ENCODE measurements at regions not wholly inside any gene's neighbourhood (a gene's known extent, or its start where the extent isn't known, plus 50 kb on each side); places are given as distances from the start of the nearest gene placed in this dataset.

DNA sequence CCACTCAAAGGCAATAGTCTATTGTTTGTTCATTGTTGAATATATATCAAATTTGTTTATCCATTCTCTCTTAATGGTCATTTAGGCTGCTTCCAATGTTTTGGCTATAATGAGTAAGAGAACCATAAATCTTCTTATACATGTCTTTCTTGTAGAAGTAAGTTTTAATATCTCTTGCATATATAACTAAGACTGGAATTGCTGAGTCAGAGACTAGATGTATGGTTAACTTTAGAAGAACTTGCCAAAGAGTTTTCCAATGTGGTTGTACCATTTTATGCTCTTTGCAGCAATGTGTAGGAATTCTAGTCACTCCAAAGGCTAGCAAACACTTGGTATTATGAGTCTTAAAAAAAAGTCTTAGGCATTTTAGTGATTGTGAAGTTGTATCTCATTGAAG lies 610.0 kb upstream of the GCFC2 start:
- DNase-seq (ENCODE audit: low read depth in 3 of 3): no peak

DNA sequence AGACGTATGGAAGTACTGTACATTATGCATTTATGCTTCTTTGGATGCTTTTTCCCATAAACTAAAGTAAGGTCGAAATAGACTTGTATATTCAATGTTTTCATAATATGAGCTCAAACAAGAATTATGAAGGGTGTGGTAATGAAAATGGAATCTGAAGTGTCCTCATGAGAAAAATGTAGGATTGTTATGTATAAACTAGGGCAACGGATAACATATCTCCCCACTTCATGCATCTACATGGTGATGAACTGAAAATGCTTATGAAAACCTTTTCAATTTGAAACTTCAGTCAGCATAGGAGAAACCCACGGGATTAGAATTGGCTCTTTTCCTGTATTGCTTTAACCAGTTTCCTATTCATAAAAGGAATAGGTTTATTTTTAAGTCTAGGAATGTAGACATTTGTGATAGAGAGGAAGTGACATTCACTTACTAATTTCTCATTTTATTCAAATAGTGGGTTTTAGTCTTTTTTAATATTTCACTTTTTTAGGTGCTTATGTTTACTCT lies 608.2 kb upstream of the GCFC2 start:
- no peak for DNase-seq (ENCODE audit: low read depth in 3 of 3)

DNA sequence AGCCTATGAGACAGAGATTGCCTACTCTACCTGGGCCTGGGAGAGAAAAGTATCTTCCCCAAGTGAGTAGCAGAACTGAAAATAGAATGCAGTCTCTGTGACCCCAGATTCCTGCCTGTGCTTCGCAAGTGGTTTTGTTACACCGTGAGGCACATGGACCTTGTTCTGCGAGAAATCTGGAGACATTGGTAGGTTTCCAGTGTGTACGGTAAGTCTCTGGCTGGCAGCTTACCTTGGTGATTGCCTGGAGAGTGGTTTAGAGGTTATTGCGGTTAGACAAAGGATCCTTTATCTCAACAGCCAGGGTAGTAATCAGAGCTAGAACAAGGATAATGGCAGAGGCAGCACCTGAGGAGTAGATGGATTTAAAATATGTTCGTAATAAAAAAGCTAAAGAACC lies 606.0 kb upstream of the GCFC2 start:
- DNase-seq (ENCODE audit: low read depth in 3 of 3): no peak

DNA sequence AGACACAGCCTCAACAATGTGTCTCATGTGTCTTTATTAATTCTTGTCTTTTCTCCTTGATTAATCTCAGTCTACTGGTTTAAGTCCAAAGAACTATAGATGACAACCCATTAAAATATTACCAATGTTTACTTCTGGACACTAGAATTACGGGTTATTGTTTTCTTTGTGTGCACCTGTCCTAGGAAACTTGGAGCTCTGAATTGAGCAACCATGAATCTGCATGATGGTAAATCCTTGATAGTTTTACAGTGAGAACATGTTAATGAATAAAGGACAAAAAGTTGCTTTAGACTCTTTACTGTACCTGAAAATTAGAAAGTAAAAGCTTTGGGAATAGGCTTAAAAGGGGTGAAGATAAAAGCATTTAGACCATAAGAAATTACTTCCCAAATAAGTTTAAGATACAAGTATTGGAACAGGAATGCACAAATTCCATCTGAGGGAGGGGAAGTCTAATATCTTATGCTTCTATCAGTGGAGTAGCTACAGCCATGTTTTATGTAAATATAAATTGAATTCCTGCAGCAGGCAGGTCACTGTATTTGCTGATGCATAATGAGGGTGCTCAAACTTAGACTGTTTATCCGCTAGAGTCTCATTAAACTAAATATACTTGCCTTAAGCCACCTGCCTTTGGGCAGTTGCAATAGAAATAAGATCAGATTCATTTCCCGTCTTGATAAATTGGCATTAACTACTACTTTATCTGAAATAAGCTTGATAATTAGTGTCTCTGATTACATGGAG lies 603.7 kb upstream of the GCFC2 start:
- no peak for DNase-seq (ENCODE audit: low read depth in 3 of 3)

DNA sequence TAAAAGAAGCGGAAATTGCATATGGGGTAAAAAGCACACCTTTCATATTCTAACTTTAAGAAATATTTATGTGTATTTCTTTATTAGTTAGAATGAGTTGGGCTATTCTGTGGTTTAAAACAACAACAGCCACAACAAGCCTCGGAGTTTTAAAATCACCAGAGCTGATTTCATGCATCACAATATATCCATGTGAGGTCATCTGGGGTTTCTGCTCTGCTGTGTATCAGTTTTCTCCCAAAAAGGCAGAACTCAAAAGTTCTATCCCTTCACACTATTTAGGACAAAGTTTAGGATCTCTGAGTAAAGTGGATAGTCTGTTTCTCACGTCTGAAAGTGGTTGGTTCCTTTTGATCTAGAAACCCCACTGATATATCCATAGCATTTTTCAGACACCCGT lies 601.5 kb upstream of the GCFC2 start:
- no peak for DNase-seq (ENCODE audit: low read depth in 3 of 3)

DNA sequence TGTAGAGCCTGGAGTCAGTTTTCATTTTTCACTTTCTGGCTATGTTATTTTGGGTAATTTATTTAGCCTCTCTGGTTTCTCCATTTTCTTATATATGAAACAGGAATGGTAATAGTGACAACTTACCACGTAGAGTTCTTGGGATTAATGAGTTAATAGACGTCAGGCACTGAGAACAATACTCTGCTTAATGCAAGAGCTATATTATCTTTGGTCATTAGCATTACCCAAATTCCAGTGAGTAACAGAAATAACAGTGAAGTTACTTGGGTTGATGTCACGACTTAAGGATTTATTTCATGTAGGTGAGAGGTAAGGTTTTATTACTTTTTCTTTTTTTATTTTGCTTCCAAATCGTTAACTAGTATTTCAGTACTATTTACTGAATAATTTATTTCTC lies 601.0 kb upstream of the GCFC2 start:
- DNase-seq (ENCODE audit: low read depth in 3 of 3): no peak

DNA sequence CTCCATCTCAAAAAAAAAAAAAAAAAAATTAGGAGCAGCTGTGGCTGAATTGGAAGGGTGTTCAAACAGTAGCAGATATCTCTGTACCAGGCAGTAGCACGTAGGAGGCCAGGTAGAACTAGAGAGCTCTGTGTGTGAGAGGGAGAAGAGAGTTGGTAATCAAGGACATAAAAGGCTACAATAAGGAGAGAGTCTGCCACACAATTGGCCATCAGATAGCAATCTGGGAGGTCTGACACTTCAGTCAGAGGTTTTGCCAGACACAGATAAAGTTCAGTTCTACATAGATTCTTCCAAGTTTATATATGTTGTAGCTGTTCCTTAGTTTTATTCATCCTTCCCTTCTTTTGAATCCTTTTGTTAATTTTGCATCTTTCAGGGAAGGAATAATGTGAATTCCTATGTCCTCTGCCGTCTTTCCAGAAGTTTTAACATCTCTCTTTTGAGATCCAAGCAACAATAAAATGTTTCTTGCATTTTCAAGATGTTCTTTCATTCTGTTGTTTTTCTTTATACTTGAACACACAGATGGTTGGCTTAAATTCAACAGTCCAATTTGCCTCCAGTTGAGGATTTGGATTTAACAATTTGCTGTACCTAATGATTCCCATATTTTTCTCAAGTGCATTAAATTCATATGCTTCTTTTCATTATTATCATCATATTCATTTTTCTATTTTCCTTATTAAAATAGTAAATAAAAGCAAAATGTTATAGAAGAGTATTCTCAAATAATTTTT lies 600.3 kb upstream of the GCFC2 start:
- no peak for DNase-seq (ENCODE audit: low read depth in 3 of 3)

DNA sequence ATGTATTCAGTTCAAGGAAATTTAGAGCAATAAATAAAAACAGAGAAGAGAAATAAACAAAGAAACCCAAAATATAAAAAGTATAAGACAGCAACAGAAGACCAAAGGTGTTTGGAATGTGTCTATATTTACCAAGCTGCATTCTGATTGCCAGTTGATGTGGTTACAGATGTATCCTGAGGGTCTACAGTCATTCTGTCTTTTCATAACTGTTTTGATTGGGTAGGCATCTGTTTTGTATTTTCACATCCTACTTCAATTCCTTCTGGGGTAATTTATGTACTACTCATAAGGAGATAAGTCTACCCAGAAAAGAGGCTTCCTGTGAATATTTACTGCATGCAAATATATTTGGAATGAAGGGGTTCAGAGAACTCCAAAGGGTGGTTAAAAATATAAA lies 596.8 kb upstream of the GCFC2 start:
- no peak for DNase-seq (ENCODE audit: low read depth in 3 of 3)

DNA sequence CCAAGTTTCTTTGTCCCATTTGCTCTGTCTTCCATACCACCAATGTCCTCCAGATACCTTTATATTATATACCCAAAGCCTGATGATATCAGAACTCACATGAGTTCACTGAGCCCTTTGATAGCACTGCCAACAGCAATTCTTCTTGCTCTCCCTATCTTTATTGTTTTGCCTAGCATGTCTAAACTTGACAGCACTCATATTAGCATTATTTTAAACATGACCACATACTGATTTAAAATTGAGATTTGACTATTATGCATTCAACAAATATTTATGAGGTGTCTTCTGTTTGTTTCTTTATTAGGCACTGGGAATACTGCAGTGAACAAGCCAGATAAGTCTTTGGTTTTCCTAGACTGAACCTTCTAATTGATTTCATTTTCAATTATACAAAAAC lies 587.3 kb upstream of the GCFC2 start:
- no peak for DNase-seq (ENCODE audit: low read depth in 3 of 3)

DNA sequence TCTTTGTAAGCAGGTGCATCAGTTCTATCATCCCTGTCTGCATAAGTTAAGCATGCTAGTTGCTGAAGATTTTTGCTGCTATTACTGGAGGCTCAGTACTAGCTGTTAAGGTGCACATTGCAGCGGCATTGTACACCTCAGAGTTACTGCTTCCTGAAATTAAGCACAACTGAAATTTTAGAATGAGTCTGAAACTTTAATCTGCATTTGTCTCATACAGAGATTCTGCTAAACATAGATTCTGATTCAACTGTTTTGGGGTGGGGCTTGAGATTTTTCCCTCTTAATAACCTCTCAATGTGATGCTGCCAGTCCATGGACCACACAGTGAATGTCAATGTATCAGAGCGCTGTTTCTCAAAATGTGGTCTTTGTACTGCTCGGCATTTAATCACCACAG lies 585.7 kb upstream of the GCFC2 start:
- no peak for DNase-seq (ENCODE audit: low read depth in 3 of 3)

DNA sequence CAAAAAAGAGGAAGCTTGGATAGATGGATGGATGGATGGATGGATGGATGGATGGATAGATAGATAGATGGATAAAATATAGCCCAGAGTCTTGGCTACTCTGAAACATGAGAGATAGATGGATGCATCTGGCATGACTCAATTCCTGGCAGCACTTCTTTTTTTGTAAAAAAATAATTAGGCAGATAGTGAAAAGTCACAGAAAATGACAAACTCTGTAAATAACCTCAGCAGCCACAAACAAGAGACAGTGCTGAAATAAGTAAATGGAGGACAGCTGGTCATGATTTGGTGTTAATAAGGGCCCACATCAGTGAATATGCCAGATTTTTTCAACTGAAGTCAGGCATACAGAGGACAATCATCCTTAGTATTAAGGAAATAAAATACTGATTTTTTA lies 585.0 kb upstream of the GCFC2 start:
- DNase-seq (ENCODE audit: low read depth in 3 of 3): no peak

DNA sequence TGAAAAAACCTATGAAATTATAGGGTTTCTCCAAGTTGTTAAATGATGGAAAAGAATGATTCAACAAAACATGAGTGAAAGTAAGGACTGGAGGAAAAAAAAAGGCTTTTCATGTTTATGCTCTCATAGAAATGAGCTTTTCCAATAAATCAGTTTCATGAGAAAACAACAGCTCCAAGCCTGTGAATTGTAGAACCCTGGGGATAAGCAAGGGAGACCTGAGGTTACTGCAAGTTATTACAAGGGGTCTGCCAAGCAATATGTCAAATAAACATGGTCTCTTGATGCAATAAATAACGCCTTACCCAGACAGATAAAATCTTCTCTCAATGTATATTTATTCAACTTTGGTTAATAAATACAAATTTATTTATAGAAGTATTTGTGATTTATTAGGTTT lies 577.9 kb upstream of the GCFC2 start:
- no peak for DNase-seq (ENCODE audit: low read depth in 3 of 3)

DNA sequence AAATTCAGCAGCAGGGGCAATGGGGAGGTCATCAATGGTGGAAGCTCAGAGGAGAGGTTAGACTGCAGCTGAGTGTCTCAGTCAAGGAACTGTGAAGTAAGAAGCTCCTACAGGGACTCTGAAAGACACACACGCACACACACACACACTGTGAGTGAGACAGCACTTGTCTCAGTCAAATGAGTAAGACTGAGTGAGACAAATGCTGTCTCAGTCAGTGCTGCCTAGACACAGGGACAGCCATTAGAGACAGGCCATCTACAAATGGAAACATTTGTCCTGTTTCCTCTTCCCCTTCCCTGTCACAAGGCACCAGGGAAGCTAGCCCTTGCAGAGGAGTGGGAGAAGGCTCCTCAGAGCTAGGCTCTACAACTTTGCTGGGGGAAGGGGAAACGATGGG lies 577.4 kb upstream of the GCFC2 start:
- DNase-seq (ENCODE audit: low read depth in 3 of 3): no peak

DNA sequence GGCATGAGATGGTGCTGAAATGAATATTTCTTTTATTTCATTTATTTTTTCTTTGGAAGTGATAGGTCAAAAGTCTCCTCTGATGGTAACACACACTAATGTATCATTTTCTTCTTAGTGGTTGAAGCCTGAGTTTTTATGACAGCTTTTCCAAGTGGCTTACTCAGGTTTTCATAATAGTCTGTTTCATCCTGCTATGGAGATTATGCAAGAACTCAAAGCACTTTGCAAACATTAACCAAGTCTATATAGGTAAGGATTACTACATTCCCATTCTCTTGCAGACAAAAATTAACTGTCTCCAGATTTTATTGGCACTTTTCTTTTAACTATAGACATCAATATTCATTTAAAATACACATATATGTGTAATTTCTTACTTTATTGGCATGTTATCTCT lies 572.6 kb upstream of the GCFC2 start:
- DNase-seq (ENCODE audit: low read depth in 3 of 3): no peak

DNA sequence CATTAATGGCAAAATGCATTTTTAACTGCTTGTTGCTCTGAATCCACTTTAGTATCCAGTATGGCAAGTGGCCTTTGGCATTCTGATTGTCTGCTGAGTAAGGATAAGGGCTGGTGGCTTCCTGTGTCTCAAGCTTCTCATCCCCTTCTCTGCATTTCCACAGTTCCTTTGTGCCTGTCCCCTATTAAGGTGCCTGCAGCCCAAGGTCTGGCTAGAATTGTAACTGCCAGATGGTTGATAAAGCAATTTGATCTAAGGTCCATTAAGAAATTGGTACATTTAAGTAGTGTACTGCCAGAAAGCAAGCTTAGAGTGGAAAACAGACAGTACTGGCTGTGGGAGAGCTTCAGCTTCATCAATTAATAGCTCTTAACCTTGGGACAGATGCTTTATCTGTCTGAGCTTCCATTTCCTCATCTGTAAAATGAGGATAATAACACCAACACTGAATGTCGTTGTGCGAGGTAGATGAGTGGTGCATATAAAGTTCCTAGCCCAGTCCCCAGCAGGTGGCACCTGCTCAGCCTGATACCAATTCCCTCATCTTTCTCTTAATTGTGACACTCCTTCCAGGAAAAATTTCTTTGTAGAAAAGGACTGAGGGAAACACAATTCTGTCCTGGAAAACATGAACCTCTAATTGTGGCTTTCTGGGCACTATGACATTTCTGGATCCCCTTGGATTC lies 570.6 kb upstream of the GCFC2 start:
- no peak for DNase-seq (ENCODE audit: low read depth in 3 of 3)

DNA sequence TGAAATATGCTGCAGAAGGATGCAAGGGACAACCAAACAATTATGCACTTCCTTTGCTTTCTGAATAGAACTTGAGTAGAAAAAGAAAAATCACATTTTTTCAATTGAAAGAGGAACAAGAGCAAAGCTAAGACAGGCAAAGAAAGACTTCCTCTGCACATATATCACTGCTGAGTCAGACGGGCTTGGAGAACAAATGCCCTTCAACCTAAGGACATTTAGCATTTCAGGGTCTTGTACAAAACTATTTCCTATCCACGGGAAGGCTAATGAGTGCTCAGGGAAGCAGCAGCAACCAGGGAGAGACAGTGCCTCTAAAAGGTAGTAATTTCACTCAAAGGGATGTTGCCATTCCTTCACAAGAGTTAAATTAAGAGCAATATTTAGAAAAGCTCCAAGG lies 570.0 kb upstream of the GCFC2 start:
- no peak for DNase-seq (ENCODE audit: low read depth in 3 of 3)

DNA sequence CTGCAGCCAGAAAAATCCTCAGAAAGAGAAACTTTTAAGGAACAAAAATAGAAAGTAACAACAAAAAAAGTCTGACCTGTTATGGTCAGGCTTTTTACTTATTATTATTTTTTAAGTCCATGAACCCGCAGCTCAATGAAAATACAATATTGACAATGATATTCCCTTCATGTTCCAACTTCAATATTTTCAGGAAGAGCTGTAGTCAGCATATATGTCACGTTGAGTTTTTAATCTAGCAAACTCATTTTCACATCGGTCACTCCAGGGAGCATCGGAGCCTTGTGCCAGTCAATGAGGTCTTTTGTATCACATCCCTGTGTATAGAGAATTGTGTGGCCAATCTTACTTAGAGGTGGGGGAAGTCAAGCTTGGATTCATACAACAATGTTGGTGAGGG lies 568.4 kb upstream of the GCFC2 start:
- DNase-seq (ENCODE audit: low read depth in 3 of 3): no peak

DNA sequence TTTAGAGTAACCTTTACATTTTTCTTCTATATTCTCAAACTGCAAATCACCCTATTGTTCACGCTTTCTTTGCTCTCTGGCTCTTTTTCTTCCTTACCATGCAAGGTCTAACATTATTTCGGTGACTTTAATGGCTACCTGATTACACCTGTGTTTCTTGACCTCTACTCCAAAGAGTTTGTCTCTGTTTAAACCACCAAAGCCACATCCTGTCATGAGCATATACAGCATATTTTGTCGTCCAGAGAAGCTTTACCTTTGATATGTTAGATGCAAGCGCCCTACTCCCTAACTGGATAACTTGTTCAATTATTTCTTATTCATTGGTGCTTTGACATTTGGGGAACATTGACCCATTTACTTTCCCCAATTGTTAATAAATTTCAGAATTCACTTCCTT lies 565.1 kb upstream of the GCFC2 start:
- no peak for DNase-seq (ENCODE audit: low read depth in 3 of 3)

DNA sequence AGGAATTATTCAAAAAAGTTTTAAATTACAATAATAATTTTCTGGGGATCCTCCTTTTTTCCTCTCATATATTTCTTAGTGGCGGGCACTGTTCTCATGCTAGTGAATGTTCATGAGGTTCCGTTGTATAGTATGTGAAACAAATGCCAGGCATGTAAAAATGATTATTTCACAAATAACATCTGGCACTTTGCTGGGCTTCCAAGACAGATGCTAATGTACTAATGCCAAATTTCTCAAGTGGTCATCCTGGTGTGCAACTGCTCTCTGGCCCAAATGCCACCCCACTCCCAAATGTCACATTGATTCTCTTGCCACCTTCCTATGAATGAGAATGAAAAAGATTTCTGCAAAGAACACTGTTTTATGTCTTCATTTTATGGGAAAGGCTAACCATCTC lies 564.0 kb upstream of the GCFC2 start:
- no peak for DNase-seq (ENCODE audit: low read depth in 3 of 3)

DNA sequence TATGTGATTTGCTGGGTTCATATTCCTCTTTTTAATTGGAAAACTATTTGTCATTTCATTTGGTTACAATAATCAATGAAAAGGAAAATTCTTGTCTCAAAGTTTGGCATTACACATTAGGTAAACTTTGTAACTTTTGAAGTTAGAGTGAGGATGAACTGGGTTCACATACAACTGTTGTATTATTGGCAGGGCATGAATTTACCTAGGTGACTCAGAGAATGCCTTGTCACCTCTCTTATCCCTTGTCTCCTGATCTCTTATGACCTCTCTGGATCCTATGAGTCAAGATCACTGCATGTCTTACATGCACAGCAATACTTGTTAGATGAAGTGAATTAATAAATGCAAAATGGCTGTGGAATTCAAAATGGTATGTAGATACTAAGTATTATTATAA lies 563.4 kb upstream of the GCFC2 start:
- DNase-seq (ENCODE audit: low read depth in 3 of 3): no peak

DNA sequence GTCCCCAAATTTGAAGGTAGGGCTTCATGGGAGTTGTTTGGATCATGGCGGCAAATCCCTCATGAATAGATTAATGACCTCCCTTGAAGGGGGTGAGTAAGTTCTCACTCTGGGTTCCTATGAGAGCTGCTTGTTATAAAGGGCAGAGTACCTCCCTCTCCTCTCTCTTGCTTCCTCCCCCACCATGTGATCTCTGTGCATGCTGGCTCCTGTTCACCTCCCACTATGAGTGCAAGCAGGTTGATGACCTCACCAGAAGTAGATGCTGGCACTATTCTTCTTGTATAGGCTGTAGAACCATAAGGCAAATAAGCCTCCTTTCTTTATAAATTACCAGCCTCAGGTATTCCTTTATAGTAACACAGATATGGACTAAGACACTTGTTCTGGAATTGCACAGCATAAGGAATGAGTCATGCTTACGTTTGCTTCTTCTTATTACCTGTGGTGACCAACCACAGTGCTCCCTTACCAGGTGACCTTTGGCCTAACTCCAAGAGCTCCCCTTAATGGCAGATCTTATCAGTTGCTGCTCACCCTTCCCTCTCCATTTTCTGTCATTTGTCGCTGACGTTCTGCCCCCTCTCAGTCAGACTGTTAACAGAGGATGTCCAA lies 559.5 kb upstream of the GCFC2 start:
- DNase-seq (ENCODE audit: low read depth in 3 of 3): no peak

DNA sequence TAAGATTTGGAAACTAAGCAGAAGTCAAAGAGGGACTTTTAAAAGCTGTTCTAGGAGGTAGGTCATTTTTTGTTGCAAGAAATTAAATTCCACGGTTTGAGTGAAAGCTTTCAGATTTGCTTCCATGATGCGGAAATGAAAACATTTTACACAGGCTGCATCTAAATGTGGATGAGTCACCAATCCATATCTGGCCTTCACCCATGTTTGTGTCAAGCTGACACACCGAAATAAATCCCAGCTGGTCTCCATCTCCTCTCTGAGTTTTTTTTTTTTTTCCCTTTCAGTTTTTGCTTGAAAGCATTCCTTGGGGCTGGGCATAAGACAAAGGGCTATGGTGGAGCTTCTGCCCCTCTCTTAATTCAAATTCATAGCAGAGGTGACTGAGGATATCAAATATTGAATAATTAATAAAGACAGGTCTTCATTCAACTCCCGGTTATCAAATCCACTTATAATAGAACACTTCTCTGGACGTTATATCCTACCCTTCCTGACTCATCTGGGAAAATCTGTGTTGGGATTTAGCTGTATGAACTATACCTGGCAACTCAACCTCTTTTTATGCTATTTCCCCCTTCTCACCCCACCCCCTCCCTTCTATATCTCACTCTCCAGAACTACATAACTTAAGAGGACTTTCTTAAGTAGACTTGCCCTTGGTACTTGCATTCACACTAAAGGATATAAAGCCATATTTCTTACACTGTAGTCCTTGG lies 558.3 kb upstream of the GCFC2 start:
- DNase-seq (ENCODE audit: low read depth in 3 of 3): no peak

Data from stimulated activated CD4-positive, alpha-beta T cell treated with anti-CD3 and anti-CD28 coated beads, TNF-alpha, amount 100 ng/mL, for 24 hours (primary cell).